Stimulated activated CD4-positive, alpha-beta T cell treated with anti-CD3 and anti-CD28 coated beads, Interleukin-4, amount 100 ng/mL, for 24 hours (primary cell): ENCODE measurements at regions not wholly inside any gene's neighbourhood (a gene's known extent, or its start where the extent isn't known, plus 50 kb on each side); places are given as distances from the start of the nearest gene placed in this dataset.

Source experiments
- DNase-seq: peaks from one replicate; pipeline ENCODE4 v3.0.0-alpha.2; 2020

- DNase-seq, result peak; percentile 57
Observed at GRCh38 chr19:34120846-34121639, 51.3 kb upstream of the LSM14A start.
